Lung microvascular endothelial cell (primary cell): ENCODE measurements at regions not wholly inside any gene's neighbourhood (a gene's known extent, or its start where the extent isn't known, plus 50 kb on each side); places are given as distances from the start of the nearest gene placed in this dataset.
"Not testable (repeated sequence)": the region's sequence is repeated elsewhere in the genome, so short reads cannot be mapped to it uniquely, and the experiment has no call there.

Experiments used
- DNase-seq, 2 donors: peaks; one replicate each; pipeline versions ENCODE4 v3.0.0 to v3.0.0-alpha.2; 2010; ENCODE audit warnings: low read depth in 2 of 2

GRCh38 chr9:101877439-101877838 is 139.0 kb upstream of the GRIN3A start:
- no peak for DNase-seq

- DNase-seq = no peak
Observed at GRCh38 chr9:101861472-101861871, 123.0 kb upstream of the GRIN3A start.

GRCh38 chr9:101860920-101861319 is 122.5 kb upstream of the GRIN3A start:
- DNase-seq = no peak

- DNase-seq = no peak
Observed at GRCh38 chr9:101859620-101860019, 121.2 kb upstream of the GRIN3A start.

- no peak for DNase-seq
Observed at GRCh38 chr9:101858026-101858425, 119.6 kb upstream of the GRIN3A start.

GRCh38 chr9:101849102-101849707 is 110.8 kb upstream of the GRIN3A start:
- DNase-seq = no peak

- no peak for DNase-seq
Observed at GRCh38 chr9:101848485-101848919, 110.1 kb upstream of the GRIN3A start.

GRCh38 chr9:101846161-101846560 is 107.7 kb upstream of the GRIN3A start:
- no peak for DNase-seq

GRCh38 chr9:101840694-101841188 is 102.3 kb upstream of the GRIN3A start:
- no peak for DNase-seq

- DNase-seq = not testable (repeated sequence)
Observed at GRCh38 chr9:101838988-101839387, 100.5 kb upstream of the GRIN3A start.

- no peak for DNase-seq
Observed at GRCh38 chr9:101836021-101836420, 97.6 kb upstream of the GRIN3A start.

- no peak for DNase-seq
Observed at GRCh38 chr9:101832486-101832885, 94.0 kb upstream of the GRIN3A start.

GRCh38 chr9:101821450-101821849 is 83.0 kb upstream of the GRIN3A start:
- DNase-seq = not testable (repeated sequence)

GRCh38 chr9:101820983-101821382 is 82.5 kb upstream of the GRIN3A start:
- not testable (repeated sequence) for DNase-seq

GRCh38 chr9:101814064-101814463 is 75.6 kb upstream of the GRIN3A start:
- DNase-seq = no peak

- DNase-seq = not testable (repeated sequence)
Observed at GRCh38 chr9:101807879-101808278, 69.4 kb upstream of the GRIN3A start.

- no peak for DNase-seq
Observed at GRCh38 chr9:101796044-101796443, 57.6 kb upstream of the GRIN3A start.

GRCh38 chr9:101795147-101795546 is 56.7 kb upstream of the GRIN3A start:
- DNase-seq = no peak

- no peak for DNase-seq
Observed at GRCh38 chr9:101792475-101792874, 54.0 kb upstream of the GRIN3A start.

- DNase-seq = peak; percentile 1 to 36
Observed at GRCh38 chr9:101791938-101792337, 53.5 kb upstream of the GRIN3A start.

- DNase-seq = no peak
Observed at GRCh38 chr9:101791533-101791932, 53.1 kb upstream of the GRIN3A start.
